Left cardiac atrium (tissue), 4 donors: ENCODE measurements at regions not wholly inside any gene's neighbourhood (a gene's known extent, or its start where the extent isn't known, plus 50 kb on each side); places are given as distances from the start of the nearest gene placed in this dataset.
"Not testable (repeated sequence)": the region's sequence is repeated elsewhere in the genome, so short reads cannot be mapped to it uniquely, and the experiment has no call there.

Source experiments
- ATAC-seq, 2 donors: fragments of 200-7000 bp; cut with Tn5 transposase; one replicate each; pipeline ENCODE4 v1.9.1; 2020; ENCODE audit warnings: mild to moderate bottlenecking in 2 of 2, moderate library complexity in 2 of 2
- DNase-seq: peaks from one replicate; pipeline ENCODE4 v3.0.0-alpha.2; 2020
- intact Hi-C, 2 donors: fragments of 100-400 bp; cut with DNase I; formaldehyde crosslinking; loops; one replicate each; pipeline versions ENCODE4 v1.14.1 to v1.15.1; 2022 to 2023
- donor health status: DM: no; HTN: yes; CAD: no.
- donor health status: DM: no; HTN: yes; CAD: no; lungs with severe emphysema.
- donor health status: DM: yes; HTN: yes; CAD: no.
- donor health status: Dilated cardiomyopathy.

DNA sequence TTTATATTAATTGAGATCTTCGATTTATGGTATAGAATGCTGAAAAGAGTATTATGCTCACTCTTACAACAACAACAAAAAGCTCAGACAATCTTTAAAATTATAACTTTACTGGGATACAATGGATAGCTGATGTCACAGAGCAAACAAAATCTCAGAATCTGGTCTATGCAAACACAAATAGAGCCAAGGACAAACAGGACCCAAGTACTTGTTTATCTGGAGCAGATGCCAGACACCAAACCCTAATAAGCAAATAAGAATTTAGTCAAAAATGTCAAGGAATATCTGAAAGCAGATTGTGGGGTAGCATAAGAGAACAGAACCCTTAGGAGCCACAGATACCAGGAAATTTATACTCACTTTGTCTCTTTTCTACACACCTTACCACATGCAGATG lies 302.2 kb downstream of the CGGBP1 start:
- ATAC-seq, result no peak
- no peak for DNase-seq
- intact Hi-C loops, result no loop called here

GRCh38 chr3:87755852-87756251 lies 303.0 kb downstream of the CGGBP1 start:
- intact Hi-C loops, result no loop called here
- no peak for ATAC-seq
- no peak for DNase-seq

DNA sequence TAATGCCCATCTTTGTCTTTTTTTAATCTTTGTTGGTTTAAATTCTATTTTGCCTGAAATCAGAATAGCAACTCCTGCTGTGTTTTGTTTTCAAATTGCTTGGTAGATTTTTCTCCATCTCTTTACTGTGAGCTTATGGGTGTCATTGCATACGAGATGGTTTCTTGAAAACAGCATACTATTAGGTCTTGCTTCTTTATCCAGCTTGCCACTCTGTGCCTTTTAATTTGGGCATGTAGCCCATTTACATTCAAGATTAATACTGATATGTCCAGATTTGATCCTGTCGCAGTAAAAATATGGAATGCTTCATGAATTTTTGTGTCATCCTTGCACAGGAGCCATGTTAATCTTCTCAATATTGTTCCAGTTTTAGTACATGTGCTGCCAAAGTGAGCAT lies 316.6 kb downstream of the CGGBP1 start:
- ATAC-seq (no peak), DNase-seq (no peak)
- intact Hi-C loops, result no loop called here

GRCh38 chr3:87740894-87741293 lies 317.9 kb downstream of the CGGBP1 start:
- DNase-seq, intact Hi-C loops: not testable (repeated sequence)

DNA sequence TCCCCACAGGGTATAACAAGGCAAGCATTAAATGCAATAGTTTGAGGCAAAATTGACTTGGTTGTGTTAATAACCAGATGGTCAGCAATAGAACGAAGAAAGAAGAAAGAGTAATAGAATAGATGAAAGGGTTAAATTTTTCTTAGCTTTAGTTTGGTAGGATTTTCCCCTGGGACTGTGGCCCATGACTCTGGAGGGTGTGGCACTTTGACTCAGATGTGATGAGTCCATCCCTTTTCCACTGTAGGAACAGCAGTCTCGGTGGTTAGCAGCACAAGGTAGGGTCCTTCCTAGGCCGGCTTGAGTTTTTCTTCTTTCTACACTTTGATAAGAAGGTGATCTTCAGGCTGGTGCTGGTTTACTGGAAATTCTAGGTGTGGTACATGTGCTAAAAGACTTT lies 321.0 kb downstream of the CGGBP1 start:
- intact Hi-C loops, ATAC-seq, DNase-seq: not testable (repeated sequence)

More at GRCh38 chr3:87740894-87741293, 317.9 kb downstream of the CGGBP1 start:
- not testable (repeated sequence) for ATAC-seq

DNA sequence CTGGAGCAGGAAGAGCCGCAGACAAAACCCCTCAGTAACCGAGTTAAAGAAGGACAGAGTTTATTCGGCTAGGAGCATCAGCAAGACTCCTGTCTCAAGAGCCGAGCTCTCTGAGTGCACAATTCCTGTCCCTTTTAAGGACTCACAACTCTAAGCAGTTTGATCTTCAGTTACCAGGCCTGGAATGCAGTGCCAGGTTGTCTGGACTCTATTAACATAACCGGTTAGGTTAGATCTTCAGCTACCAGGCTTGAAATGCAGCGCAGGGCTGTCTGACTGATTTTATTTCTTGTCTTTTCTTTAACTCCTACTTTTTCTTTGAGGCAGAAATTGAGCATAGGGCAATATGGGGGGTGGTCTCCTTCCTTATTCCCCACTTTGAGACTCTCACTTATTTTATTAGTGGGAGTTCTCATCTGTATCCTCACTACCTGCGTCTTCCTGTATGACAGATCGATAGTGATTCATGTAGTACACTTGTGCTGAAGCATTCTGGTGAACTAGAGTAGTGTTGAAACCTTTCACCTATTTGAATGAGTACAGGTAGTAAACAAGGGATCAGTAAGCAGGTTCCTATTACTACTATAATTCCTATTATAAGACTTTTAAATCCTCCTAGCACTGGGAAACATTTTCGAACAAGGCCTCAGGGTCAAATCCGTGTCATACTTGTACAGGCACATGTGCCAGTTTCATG lies 325.0 kb downstream of the CGGBP1 start:
- intact Hi-C loops, result no loop called here
- no peak for ATAC-seq
- no peak for DNase-seq

DNA sequence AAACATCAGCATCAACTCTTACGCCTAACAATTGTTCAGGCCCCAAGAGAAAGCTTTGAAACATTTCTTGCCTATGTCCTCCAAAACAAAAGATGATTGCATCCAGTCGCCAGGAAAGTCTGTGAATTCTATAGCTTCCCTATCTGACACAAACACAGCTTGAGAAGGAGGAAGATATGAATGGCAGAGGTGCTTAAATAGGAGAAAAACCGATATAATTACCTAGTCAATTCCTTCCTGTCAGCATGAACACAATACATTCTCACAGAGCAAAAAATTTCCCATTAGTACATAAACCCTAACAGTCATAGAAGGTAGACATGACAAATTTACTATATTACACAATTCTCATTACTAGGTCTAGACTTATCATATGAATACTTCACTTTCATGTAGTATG lies 326.5 kb downstream of the CGGBP1 start:
- DNase-seq (no peak), ATAC-seq (no peak)
- intact Hi-C loops, result no loop called here

GRCh38 chr3:87727783-87728182 lies 331.0 kb downstream of the CGGBP1 start:
- intact Hi-C loops, result no loop called here

GRCh38 chr3:87719060-87719459 lies 339.7 kb downstream of the CGGBP1 start:
- no peak for DNase-seq
- intact Hi-C loops, result no loop called here
- ATAC-seq, result no peak

More at GRCh38 chr3:87727783-87728182, 331.0 kb downstream of the CGGBP1 start:
- DNase-seq, result no peak
- ATAC-seq, result no peak

- no peak for DNase-seq
- intact Hi-C loops, result no loop called here
- ATAC-seq, result no peak
Measured at GRCh38 chr3:87710511-87710910, 348.3 kb downstream of the CGGBP1 start.

DNA sequence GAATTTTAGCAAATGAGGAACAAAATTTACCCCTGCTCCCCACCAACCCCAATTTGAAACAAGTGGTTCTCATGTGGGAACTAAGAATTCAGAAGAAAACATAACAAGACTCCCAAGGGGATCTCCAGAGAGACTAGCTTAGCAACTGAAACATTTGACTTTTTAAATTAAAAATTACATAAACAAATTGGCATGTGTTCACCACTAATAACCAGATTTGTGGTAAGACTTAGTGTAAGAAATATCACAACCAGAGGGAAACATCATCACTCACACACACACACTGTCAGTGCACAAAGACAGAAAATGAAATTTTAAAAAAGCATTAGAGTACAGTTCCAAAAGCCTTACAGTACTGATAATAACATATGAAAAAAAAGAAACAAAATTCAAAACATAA lies 348.8 kb downstream of the CGGBP1 start:
- DNase-seq (no peak), ATAC-seq (no peak)
- intact Hi-C loops, result no loop called here

DNA sequence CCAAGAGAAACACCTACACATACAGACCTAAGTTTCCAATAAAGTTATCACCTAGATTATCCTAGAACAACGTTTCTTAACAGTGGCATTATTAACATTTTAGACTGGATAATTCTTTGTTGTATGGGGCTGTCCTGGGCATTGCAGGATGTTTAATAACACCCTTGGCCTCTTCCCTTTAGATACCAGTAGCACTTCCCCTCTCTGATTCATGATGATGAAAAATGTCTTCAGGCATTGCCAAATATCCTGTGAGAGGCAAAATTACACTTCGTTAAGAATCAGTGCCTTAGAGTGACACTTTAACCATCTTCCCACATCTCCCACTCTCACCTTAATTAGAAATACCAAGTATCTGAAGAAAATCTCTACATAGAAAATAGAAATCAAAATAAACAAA lies 352.6 kb downstream of the CGGBP1 start:
- no peak for ATAC-seq
- DNase-seq, result no peak
- intact Hi-C loops, result no loop called here

DNA sequence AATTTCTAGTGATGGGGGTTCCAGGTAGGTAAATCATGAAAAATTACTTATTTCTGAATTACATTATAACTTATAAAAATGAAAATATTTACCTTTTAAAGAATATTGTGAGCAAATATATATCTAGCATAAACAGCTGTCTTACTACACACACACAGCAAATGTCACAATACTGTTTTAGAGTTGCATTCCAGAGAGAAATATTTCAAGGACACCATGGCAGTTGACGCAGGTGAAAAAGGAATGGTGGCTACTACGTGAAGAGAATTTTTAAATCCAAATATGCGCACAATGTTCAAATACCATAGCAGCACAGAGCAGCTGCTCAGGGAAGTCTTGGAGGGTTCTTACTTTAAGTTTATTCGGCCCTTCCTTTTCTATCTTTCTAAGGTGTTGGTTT lies 356.2 kb downstream of the CGGBP1 start:
- DNase-seq, result no peak
- no peak for ATAC-seq
- intact Hi-C loops, result no loop called here

DNA sequence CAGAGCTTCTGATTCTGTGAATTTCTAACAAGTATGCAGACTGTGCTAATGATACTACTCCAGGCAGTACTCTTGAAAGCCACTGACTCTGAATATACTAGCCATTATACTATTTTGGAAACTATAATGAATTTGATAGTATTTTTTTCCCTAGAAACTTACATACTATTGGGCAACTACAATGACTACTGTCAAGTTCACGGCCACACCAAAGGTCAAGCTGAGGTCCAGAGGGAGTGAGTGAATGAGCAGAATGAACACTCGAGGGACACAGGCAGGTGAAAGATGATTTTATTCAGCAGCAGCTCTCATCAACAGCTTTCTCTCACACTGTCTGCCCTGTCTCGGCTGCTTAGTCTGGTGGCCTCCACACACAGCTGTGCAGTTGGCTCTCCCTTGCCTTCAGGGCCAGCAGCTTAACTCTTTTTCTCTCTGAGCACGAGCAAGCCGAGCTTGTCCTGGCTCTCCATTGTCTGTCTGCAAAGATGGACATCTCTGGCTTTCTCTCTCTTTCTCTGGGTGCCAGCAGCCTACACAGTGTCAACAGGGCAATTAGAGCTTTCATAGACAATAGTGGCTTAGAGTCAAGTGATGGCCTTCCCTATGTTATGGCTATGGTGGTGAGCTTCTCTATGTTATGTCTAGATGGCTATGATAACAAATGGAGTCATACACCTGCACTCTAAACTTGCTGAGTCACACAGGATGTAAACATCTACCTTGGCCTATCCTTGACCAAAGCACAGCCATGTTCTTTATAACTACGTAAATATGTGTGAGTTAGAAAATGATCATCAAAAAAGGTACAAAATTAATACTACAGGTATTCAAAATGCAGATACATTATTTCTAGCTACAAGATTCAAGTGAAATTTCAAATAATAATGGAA lies 362.4 kb downstream of the CGGBP1 start:
- ATAC-seq (no peak), DNase-seq (no peak)
- intact Hi-C loops, result no loop called here

- DNase-seq (no peak), ATAC-seq (no peak)
- intact Hi-C loops, result no loop called here
Measured at GRCh38 chr3:87694678-87695077, 364.1 kb downstream of the CGGBP1 start.

GRCh38 chr3:87691109-87691508 lies 367.7 kb downstream of the CGGBP1 start:
- no peak for DNase-seq

GRCh38 chr3:87678984-87679660 lies 379.7 kb downstream of the CGGBP1 start:
- ATAC-seq, DNase-seq, intact Hi-C loops: not testable (repeated sequence)

More at GRCh38 chr3:87691109-87691508, 367.7 kb downstream of the CGGBP1 start:
- no peak for ATAC-seq
- intact Hi-C loops, result no loop called here

- ATAC-seq, result no peak
- DNase-seq, result no peak
- intact Hi-C loops, result no loop called here
Measured at GRCh38 chr3:87674397-87675161, 384.2 kb downstream of the CGGBP1 start.

DNA sequence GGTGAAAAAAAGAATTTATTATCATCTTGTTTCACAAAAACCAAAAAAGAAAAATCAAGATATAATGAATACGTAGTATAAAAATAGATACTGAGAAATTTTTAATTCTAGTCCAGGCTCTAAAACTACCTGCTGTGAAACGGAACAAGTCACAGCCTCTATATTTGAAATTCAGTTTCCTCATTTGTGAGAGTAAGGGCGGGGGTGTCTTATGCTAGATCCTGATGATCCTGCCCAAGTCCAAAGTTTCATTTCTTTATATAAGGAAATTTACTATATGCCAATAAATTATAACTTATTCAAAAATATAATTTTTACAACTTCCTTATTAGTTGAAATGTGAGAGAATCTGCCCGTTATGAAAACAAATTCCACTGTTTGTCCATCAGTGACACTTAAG lies 385.7 kb downstream of the CGGBP1 start:
- intact Hi-C loops, result no loop called here
- ATAC-seq, result no peak
- DNase-seq, result no peak
